ENCODE measurements at regions not wholly inside any gene's neighbourhood (a gene's known extent, or its start where the extent isn't known, plus 50 kb on each side); places are given as distances from the start of the nearest gene placed in this dataset.

DNA sequence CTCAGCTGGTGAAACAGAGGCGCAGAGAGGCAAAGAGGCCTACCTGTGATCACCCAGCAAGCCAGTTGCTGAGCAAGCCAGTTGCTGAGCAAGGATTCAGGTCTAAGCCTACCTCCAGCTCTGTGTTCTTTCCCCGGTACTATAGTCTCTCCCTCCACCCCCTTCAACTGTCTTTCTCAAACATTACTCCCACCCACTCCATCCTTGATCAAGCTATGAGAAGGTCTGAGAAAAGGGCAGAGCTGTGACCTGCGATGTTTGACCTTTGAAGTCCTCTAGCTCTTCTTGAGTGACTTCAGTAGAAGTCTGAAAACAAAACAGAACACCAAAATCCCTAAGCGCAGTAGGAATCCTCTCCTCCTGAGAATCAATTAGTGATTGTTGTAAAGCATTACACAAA is 665.2 kb upstream of the ID2 start:
- TF ChIP-seq, protein P1, sequence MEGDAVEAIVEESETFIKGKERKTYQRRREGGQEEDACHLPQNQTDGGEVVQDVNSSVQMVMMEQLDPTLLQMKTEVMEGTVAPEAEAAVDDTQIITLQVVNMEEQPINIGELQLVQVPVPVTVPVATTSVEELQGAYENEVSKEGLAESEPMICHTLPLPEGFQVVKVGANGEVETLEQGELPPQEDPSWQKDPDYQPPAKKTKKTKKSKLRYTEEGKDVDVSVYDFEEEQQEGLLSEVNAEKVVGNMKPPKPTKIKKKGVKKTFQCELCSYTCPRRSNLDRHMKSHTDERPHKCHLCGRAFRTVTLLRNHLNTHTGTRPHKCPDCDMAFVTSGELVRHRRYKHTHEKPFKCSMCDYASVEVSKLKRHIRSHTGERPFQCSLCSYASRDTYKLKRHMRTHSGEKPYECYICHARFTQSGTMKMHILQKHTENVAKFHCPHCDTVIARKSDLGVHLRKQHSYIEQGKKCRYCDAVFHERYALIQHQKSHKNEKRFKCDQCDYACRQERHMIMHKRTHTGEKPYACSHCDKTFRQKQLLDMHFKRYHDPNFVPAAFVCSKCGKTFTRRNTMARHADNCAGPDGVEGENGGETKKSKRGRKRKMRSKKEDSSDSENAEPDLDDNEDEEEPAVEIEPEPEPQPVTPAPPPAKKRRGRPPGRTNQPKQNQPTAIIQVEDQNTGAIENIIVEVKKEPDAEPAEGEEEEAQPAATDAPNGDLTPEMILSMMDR (conservative IDR thresholded peaks at IDR 0.05; ENCODE audit: low read depth, low read length), result no peak
- Histone ChIP-seq H3K9ac (no peak overlapping the region), H3K79me2 (ENCODE audit: insufficient read depth, low read depth) (no peaks in the 10 kb centered on the region), H3K27me3 (ENCODE audit: insufficient read depth, low read depth) (no peaks in the 10 kb centered on the region), H3K27ac (no peak overlapping the region), H3K4me3 (IDR thresholded peaks at IDR 0.05; ENCODE audit: insufficient read depth, low read depth, low read length) (no peak overlapping the region), H2AFZ (ENCODE audit: low read depth) (no peak overlapping the region), H4K20me1 (ENCODE audit: insufficient read depth) (no peaks in the 10 kb centered on the region), H3K4me1 (ENCODE audit: low read depth, poor library complexity, severe bottlenecking) (no peaks in the 10 kb centered on the region), H3K36me3 (ENCODE audit: insufficient read depth) (no peaks in the 10 kb centered on the region), H3K4me2 (no peak overlapping the region)

DNA sequence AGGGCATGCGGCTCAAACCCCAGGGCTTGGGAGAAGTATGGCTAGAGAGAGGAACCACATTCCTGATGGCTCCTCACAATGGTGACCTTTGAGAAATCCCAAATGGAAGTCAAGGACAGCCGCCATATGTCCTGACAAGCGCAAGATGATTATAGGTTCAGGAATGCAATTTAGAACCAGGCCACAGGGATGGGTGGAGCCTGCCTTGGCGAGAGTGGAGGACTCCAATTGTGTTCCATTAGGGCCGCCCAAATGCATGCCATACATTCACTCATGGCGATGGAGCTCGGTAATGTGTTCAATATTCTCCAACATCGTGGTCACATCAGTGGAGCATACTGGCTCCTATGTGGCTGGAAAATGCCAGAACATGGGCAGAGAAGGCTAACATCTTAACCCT is 662.9 kb upstream of the ID2 start:
- Histone ChIP-seq H3K4me3 (IDR thresholded peaks at IDR 0.05; ENCODE audit: insufficient read depth, low read depth, low read length) (no peak overlapping the region), H3K4me1 (ENCODE audit: low read depth, poor library complexity, severe bottlenecking) (no peaks in the 10 kb centered on the region), H3K27ac (no peak overlapping the region), H3K9ac (no peak overlapping the region), H3K36me3 (ENCODE audit: insufficient read depth) (no peaks in the 10 kb centered on the region), H4K20me1 (ENCODE audit: insufficient read depth) (no peaks in the 10 kb centered on the region), H2AFZ (ENCODE audit: low read depth) (no peak overlapping the region), H3K27me3 (ENCODE audit: insufficient read depth, low read depth) (no peaks in the 10 kb centered on the region), H3K4me2 (no peak overlapping the region), H3K79me2 (ENCODE audit: insufficient read depth, low read depth) (no peaks in the 10 kb centered on the region)
- TF ChIP-seq, protein P1 (conservative IDR thresholded peaks at IDR 0.05; ENCODE audit: low read depth, low read length), result no peak

DNA sequence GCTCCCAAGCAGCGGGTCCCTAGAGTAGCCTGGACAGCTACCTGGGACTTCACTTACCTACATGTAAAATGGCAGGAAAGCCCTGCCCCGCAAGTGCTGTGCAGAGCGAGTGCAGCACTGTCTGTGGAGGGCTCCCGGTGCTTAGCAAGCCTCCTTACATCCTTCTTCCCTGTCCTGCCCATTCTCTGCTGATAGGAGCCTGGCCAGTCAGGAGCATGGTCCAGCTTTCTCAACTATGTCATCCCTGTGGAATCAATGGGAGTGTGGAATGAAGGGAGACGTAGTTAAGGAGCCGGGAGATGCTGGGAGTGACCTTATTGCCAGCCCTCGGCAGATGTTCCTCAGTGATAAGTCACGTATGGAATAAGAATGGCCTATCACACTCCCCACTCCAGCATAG is 661.9 kb upstream of the ID2 start:
- Histone ChIP-seq H3K27me3 (ENCODE audit: insufficient read depth, low read depth) (no peaks in the 10 kb centered on the region), H2AFZ (ENCODE audit: low read depth) (no peak overlapping the region), H3K36me3 (ENCODE audit: insufficient read depth) (no peaks in the 10 kb centered on the region), H3K4me2 (no peak overlapping the region), H3K4me3 (IDR thresholded peaks at IDR 0.05; ENCODE audit: insufficient read depth, low read depth, low read length) (no peak overlapping the region), H3K9ac (no peak overlapping the region), H3K4me1 (ENCODE audit: low read depth, poor library complexity, severe bottlenecking) (no peaks in the 10 kb centered on the region), H4K20me1 (ENCODE audit: insufficient read depth) (no peaks in the 10 kb centered on the region), H3K79me2 (ENCODE audit: insufficient read depth, low read depth) (no peaks in the 10 kb centered on the region), H3K27ac (no peak overlapping the region)
- TF ChIP-seq, protein P1 (conservative IDR thresholded peaks at IDR 0.05; ENCODE audit: low read depth, low read length), result no peak

DNA sequence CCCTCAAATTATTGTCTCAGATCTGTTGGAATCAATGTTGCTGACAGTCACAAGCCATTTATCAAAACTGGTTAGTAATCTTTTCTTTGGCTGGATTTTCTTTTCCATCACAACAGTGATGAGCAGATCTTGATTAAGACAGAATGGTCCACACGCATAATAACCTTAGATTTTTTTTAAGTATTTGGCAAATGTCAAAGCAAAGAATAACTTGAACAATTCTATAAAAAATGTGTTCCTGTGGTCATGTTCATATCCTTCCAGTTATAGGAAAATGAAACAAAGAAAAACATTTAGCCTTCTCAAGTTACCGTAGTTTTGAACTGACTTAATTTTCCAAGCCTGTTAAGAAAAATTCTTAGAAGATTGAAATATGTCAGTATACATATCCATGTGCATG is 659.9 kb upstream of the ID2 start:
- no peak overlapping the region for H3K4me2 ChIP-seq
- no peaks in the 10 kb centered on the region for H3K4me1 ChIP-seq (ENCODE audit: low read depth, poor library complexity, severe bottlenecking)
- no peaks in the 10 kb centered on the region for H3K36me3 ChIP-seq (ENCODE audit: insufficient read depth)
- H3K9ac ChIP-seq, result no peak overlapping the region
- H3K27me3 ChIP-seq (ENCODE audit: insufficient read depth, low read depth), result no peaks in the 10 kb centered on the region
- TF ChIP-seq, protein P1 (conservative IDR thresholded peaks at IDR 0.05; ENCODE audit: low read depth, low read length), result no peak
- H3K27ac ChIP-seq, result no peak overlapping the region
- H3K79me2 ChIP-seq (ENCODE audit: insufficient read depth, low read depth), result no peaks in the 10 kb centered on the region
- H3K4me3 ChIP-seq (IDR thresholded peaks at IDR 0.05; ENCODE audit: insufficient read depth, low read depth, low read length), result no peak overlapping the region
- H2AFZ ChIP-seq (ENCODE audit: low read depth), result no peak overlapping the region
- H4K20me1 ChIP-seq (ENCODE audit: insufficient read depth), result no peaks in the 10 kb centered on the region

All from KMS-11 (cell line).